GM18507 (cell line): ENCODE measurements at regions not wholly inside any gene's neighbourhood (a gene's known extent, or its start where the extent isn't known, plus 50 kb on each side); places are given as distances from the start of the nearest gene placed in this dataset.

Source experiments
- DNase-seq: peaks from one replicate; pipeline ENCODE4 v3.0.0; 2011; ENCODE audit warnings: low read depth; ENCODE audit not compliant: insufficient read length; ENCODE audit errors: extremely low spot score
- FAIRE-seq: peaks from 2 replicates; lab custom pipeline; 2011; peaks lifted over from hg19 to GRCh38; lab: Jason Lieb, UNC

- DNase-seq = no peak
- FAIRE-seq = no peak
Observed at GRCh38 chr19:29098863-29099481, 114.0 kb downstream of the UQCRFS1 start.

DNA sequence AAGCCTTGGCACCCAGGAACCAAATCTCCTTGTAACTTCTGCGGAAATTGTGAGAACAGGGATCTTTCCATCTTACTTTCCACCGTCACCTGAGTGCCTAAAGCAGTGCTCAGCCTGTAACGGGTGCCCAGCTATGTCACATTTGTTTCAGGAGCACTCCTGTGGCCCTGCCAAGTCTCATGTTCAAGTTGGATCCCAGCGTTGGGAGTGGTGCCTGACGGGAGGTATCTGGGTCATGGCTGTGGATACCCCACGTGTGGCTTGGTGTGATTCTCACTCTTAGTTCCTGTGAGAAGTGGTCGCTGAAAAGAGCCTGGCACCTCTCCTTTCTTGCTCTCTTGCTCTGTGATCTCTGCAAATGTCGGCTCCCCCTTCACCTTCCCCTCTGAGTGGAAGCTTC is 114.9 kb downstream of the UQCRFS1 start:
- FAIRE-seq (no peak), DNase-seq (no peak)

GRCh38 chr19:29096896-29097295 is 116.1 kb downstream of the UQCRFS1 start:
- DNase-seq (no peak), FAIRE-seq (no peak)

DNA sequence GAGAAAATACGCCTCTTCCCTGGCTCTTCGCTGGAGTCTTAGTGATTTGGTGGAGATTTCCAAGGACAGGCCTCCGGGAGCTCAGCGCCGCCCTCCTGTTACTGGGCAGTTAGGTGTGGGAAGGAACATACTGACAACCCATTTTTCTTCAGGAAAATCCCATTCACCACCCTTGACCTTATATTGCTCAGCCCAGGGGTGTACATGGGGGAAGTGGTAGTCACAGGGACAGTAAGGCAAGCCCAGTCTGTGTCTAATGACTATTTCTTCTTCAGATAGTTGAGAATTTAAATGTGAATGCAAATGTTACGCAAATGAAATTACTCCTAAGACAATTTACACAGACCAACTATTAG is 119.4 kb downstream of the UQCRFS1 start:
- FAIRE-seq (no peak), DNase-seq (no peak)

DNA sequence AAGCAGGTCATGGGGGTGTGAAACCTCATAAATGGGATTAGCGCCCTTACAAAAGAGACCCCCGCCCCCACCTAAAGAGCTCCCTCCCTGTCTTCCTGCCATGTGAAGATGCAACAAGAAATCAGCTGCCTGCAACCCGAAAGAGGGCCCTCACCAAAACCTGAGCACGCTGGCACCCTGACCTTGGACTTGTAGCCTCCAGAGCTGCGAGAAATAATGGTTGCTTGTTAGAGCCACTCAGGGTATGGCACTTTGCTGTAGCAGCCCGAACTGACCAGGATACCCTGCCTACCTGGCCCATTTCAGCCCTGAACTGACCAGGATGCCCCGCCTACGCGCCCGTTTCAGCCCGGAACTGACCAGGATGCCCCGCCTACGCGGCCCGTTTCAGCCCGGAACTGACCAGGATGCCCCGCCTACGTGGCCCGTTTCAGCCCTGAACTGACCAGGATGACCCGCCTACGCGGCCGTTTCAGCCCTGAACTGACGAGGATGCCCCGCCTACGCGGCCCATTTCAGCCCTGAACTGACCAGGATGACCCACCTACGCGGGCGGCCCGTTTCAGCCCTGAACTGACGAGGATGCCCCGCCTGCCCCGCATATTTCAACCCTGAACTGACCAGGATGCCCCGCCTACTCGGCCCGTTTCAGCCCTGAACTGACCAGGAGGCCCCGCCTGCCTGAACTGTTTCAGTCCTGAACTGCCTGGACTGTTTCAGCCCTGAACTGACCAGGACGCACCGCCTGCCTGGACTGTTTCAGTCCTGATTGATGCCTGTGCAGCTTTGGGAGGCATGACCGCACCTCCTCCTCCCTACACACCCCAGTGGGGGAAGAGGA is 120.0 kb downstream of the UQCRFS1 start:
- FAIRE-seq = no peak
- DNase-seq = no peak

DNA sequence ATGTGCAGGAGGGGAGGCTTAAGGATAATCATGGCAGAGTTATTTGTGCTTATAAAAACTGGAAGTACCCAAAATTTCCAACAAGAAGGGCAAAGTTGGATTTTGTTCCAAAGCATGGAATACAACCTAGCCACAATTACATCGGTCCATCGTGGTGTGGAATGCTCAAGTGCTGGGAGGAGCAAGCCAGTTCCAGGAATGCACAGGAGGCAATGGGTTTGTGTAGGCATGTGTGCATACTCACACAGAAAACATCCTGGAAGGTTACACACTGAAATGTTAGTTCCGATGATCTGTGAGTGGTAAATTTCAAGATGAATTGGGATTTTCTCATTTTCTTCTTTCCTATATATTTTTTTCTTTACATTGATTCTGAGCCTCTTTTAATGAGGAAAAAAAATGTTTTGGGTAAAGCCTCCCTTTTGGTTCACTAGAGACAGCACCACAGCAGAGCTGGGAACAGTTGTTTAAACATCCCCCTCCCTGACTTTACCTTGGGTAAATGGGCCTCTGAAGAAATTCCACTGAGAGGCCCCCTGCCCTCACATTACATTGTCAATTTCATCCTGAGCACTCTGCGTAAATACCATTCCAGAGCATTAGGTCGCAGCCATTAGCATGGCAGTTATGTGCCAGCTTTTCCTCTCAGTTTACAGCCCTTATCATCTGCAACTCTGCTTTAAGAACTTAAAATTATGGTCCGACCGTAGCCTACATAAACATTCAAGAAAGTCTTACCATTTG is 122.0 kb downstream of the UQCRFS1 start:
- DNase-seq (no peak), FAIRE-seq (no peak)

- FAIRE-seq = no peak
- DNase-seq = no peak
Observed at GRCh38 chr19:29089315-29089870, 123.6 kb downstream of the UQCRFS1 start.

DNA sequence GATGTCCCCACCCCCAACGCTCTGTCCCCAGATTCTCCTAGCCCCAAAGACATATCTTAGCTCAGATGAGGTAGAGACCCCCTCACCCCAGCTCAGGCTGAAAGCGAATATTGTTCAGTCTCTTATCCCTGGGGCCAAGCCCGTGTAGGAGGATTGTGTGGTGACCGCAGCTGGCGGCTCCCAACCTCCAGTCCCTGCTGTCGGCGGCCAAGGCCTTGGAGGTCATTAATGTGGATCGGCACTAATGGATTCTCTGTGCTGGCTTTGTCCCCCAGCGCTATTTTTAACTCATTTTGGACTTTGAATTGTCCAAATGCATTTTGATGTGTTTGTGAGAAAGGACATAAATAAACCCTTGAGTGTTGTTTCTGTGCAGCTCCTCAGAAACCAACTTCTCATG is 124.2 kb downstream of the UQCRFS1 start:
- FAIRE-seq (no peak), DNase-seq (no peak)

- FAIRE-seq = no peak
Observed at GRCh38 chr19:29086646-29087045, 126.3 kb downstream of the UQCRFS1 start.

DNA sequence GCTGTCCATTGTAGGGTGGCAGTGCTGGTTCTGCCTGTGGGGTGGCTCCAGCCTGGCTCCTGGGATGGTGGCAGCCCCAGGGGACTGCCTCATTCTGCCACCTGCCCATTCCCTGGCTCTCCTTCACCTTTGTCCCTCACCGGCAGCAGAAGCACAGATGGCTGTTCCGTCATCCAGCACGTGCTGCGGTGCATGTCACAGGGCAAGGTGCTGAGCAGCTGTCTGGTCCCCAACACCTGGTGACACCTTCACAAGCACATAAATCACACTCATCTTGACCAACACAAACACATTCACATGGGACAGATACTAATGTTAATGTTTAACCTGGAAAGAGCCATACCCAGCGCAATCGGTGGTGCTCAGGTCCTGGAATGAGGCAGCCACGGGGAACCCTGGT is 126.8 kb downstream of the UQCRFS1 start:
- DNase-seq (no peak), FAIRE-seq (no peak)

More at GRCh38 chr19:29086646-29087045, 126.3 kb downstream of the UQCRFS1 start:
- DNase-seq = no peak

DNA sequence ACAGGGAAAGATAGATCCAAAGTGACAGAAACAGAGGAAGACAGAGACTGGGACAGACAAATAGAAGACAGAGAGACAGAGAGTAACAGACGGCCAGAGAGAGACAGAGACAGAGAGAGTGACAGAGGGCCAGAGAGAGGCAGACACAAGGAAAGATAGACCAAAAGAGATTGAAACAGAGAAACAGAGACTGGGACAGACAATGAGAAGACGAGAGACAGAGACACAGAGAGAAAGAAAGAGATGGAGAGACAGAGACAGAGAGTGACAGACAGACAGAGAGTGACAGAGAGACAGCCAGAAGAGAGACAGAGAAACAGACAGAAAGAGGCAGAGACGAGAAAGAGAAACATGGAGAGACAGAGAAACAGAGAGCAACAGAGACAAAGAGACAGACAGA is 127.3 kb downstream of the UQCRFS1 start:
- FAIRE-seq = no peak

DNA sequence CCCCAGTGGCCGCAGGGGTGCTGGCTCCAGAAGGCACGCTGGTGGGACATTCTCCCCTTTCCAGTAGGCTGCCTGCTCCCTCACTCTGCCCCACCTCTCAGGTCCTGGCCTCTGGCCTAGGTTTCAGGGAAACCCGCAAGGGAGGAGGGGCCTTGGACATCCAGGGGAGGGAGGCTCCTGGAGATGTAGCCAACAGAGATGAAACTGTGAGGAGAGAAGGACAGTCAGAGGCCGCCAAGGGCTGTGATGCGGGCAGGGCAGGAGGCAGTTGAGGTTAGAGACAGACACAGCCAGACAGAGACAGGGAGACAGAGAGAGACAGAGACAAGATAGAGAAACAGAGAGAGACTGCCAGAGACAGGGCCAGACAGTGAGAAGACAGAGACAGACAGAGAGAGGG is 127.7 kb downstream of the UQCRFS1 start:
- FAIRE-seq = no peak
- DNase-seq = no peak

More for the DNA sequence above, 127.3 kb downstream of the UQCRFS1 start:
- DNase-seq = no peak

DNA sequence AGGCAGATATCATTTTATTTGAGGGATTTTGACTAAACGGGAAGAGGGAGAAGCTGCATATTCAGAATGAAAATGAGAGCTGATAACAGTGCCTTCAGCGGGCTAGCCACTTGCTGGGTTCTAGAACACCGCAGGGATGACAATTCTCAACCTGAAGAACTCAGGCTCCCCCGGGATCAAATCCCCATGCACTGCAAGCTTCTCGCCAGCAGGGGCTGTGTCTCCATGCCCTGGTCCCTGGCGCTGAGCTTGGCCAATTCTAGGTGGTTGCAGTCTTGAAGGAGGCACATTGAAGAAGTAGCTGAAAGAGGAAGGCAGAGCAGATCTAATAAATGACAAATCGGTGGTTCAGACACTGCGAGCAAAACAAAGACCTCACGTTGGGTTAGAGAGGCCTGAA is 128.7 kb downstream of the UQCRFS1 start:
- DNase-seq (no peak), FAIRE-seq (no peak)

DNA sequence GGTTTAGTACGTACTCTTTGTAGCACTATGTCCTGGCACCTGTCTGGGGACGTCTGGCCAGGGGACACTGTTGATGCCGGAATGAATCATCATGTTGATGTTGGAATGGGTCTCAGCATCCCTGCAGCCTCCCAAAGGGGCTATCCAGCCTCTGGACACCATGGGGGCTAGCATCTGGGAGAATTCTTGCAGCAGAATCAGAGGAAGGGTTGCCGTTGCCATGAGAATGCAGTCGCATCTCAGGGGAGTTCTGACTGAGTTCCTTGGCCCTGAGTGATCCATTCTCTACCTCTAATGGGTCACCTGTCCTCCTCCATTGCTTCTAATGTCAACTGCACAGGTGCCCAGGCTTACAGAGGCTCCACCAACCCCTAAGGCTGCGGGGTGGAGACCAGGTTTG is 129.1 kb downstream of the UQCRFS1 start:
- FAIRE-seq = no peak

GRCh38 chr19:29079356-29080032 is 133.5 kb downstream of the UQCRFS1 start:
- DNase-seq (no peak), FAIRE-seq (no peak)

More for the DNA sequence above, 129.1 kb downstream of the UQCRFS1 start:
- DNase-seq = no peak

DNA sequence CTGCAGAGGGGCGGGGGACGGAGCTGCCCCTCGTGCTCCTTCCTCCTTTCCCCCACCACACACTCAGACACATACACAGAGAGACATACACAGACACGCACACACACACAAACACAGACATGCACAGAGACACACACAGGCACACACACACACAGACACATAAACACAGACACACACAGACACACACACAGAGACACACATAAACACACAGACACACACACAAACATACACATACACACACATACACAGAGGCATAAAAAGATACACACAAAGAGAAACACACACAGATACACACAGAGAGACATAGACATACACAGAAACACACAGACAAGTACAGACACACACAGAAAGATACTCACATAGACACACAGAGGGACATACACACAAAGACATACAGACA is 136.0 kb downstream of the UQCRFS1 start:
- no peak for FAIRE-seq
- DNase-seq = no peak

DNA sequence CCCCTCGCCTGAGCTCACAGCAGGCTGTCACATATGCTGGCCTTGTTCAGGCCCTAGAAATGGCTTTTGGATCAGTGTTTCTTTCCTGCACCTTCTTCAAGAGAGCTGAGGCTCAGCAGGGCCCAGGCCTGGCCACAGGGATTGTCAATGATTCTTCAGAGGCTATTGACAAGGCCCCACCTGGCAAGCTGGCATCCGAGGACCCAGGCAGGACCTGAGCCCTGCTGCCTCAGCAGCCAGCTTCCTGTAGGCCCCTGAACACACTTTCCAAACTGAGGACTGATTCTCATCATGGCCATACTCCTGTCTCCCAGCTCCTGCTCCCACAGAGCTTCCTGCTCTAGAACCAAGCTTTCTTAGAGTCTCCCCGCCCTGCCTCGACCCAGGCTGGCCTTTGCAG is 136.8 kb downstream of the UQCRFS1 start:
- no peak for FAIRE-seq

GRCh38 chr19:29075149-29075548 is 137.8 kb downstream of the UQCRFS1 start:
- FAIRE-seq = no peak
- DNase-seq = no peak

More for the DNA sequence above, 136.8 kb downstream of the UQCRFS1 start:
- no peak for DNase-seq

DNA sequence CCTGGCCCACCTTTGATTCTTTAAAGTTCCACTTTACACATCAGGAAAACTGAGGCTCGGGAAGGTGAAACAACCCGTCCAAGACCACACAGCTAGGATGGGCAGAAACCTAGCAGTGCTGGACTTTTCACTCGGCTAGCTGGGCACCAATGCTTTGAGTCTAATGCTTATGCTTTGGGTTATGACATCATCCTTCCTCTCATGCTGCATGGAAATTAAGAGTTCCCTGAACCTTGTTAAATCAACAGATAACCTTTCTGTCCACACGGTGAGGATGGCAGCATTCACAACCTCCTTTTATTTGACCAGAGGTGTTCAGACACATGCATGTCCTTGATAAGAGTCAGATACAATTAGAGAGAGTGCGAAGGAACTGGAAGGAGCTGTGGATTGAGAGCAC is 138.4 kb downstream of the UQCRFS1 start:
- DNase-seq (no peak), FAIRE-seq (no peak)

DNA sequence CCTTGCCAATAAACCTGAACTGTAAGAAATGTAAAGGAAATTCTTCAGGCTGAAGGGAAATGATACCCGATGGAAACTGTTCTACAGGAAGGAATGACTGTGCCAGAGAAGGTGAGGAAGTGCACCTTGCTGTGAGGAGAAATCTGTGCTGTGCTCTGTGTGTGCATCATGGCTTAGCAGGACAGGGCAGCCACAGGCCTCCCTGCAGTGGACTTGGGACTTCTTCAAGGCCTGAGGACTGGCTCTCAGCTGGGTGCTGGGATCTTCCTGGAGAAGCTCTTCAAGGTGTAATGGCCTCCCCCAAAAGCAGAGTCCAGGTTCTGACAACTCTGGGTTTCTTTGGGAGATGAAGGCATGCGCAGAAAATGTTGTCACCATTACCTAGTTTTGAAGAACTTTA is 145.1 kb downstream of the UQCRFS1 start:
- DNase-seq (no peak), FAIRE-seq (no peak)
